NT2/D1 (cell line): ENCODE measurements at regions not wholly inside any gene's neighbourhood (a gene's known extent, or its start where the extent isn't known, plus 50 kb on each side); places are given as distances from the start of the nearest gene placed in this dataset.

Source experiments
- SUZ12 ChIP-seq: IDR thresholded peaks from 2 replicates; pipeline ENCODE4 v1.6.1; 2011; ENCODE audit not compliant: insufficient read length, insufficient read depth; ENCODE audit errors: extremely low read depth
- ZNF274 ChIP-seq: IDR thresholded peaks from 2 replicates; pipeline ENCODE4 v1.6.1; 2011; ENCODE audit warnings: mild to moderate bottlenecking, low read depth, low read length

- TF ChIP-seq ZNF274: no peak
- no peak for TF ChIP-seq SUZ12
Measured at GRCh38 chr5:142465476-142465875, 140.7 kb upstream of the SPRY4 start.
